ENCODE measurements at regions not wholly inside any gene's neighbourhood (a gene's known extent, or its start where the extent isn't known, plus 50 kb on each side); places are given as distances from the start of the nearest gene placed in this dataset.

DNA sequence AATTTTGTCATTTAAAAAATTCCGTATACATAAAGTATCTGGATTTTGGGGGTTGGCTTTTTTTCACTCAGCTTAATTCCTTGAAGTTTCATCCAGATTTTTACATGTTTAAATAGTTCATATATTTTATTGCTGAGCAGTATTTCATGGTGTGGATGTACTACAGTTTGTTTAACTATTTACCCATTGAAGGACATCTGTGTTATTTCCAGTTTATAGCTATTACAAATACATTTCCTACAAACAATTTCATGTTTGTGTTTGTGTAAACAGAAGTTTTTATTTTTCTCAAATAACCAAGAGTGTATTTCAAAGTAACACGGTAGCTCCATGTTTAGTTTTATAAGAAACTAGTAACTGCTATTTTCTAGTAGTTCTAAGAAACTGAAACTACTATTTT, 299.7 kb upstream of the ANO3 start:
- TF ChIP-seq, protein P1, sequence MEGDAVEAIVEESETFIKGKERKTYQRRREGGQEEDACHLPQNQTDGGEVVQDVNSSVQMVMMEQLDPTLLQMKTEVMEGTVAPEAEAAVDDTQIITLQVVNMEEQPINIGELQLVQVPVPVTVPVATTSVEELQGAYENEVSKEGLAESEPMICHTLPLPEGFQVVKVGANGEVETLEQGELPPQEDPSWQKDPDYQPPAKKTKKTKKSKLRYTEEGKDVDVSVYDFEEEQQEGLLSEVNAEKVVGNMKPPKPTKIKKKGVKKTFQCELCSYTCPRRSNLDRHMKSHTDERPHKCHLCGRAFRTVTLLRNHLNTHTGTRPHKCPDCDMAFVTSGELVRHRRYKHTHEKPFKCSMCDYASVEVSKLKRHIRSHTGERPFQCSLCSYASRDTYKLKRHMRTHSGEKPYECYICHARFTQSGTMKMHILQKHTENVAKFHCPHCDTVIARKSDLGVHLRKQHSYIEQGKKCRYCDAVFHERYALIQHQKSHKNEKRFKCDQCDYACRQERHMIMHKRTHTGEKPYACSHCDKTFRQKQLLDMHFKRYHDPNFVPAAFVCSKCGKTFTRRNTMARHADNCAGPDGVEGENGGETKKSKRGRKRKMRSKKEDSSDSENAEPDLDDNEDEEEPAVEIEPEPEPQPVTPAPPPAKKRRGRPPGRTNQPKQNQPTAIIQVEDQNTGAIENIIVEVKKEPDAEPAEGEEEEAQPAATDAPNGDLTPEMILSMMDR (IDR thresholded peaks at IDR 0.05), result no peak

DNA sequence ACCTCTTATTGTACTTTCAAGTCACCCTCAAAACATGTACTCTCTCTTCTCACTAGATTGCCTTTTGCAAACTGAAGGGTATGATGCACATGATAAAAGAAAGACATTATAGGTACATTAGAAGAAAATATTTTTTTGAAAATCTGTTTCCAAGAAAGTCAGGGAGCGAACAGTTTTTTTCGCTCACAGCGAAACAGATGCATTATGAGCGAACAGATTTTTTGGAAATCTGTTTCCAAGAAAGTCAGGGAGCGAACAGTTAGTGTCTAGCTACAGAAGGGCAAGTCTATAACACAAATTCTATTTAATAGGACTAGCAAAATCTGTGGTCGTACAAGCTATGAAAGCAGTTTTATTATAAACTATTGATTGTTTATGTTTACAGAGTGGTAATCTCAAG, 296.2 kb upstream of the ANO3 start:
- TF ChIP-seq, protein P1 (IDR thresholded peaks at IDR 0.05), result no peak

DNA sequence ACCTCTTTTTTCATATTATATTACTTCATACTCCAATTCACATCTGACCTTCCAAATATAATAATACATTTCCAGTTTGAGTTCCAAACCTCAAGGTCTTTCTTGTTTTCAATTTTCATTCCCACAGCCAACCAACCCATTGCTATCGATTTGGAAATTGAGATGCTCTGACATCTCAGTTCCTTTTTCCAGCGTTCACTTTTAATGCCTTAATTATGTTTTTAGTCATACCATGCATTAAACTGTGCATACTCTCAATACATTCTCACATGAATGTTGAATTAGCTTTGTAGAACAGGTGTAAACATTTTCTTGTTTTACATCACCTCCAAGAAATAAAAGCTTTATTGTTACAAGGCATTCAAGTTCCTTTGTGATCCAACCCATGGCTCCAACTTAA, 294.2 kb upstream of the ANO3 start:
- TF ChIP-seq, protein P1 (IDR thresholded peaks at IDR 0.05), result no peak

DNA sequence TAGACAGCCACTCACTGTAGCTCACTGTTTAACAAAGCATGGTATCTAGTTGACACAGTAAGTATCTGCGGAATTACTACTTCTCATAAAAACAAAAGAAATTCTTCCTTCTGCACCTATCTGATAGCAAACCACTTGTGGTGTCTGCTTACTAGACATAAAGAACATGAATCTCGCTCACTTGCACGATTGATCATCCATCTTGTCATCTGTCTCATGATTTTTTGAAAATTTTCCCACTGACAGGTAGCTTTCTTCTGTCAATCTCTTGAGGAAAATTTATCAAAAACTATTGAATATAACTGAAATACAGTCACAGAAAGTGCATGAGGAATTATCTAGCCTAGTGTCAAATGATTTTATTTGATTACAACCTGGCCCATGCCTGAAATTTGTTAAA, 291.6 kb upstream of the ANO3 start:
- TF ChIP-seq, protein P1 (IDR thresholded peaks at IDR 0.05), result no peak

DNA sequence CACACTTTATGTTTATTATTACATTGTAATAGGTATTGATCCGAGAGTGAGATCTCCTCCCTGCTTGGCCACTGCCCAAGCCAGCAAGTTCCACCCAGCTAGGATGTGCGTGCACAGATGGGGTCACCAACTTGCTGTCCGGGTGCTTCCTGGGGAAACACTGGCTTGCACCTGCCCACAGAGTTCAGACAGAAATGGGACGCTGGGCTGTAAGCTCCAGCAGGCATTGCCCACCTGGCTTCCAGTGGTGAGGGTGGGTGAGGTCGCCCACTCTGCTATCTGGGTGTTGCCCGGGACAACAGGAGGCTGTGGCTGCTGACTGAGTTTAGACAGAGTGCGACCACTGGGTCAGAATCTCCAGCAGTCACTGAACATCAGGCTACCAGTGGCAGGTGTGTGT, 289.8 kb upstream of the ANO3 start:
- TF ChIP-seq, protein P1 (IDR thresholded peaks at IDR 0.05), result no peak

DNA sequence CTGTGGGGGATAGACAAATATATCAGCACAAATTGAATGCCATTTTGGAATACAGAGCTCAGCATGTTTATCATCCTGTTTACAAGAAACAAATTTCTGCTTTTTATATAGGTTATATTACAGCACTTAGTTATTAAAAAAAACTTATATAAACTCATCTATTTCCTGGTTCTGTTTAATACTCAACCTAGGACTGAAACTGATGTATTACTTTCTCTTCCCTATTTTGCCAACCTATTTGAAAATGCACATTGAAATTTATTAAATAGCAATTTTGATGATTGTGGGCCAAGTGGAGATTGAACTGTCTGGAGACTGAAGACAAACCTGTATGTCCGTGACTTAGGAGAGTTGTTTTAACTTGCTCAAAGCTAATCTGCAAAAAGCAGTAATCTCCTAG, 288.3 kb upstream of the ANO3 start:
- TF ChIP-seq, protein P1 (IDR thresholded peaks at IDR 0.05), result no peak

DNA sequence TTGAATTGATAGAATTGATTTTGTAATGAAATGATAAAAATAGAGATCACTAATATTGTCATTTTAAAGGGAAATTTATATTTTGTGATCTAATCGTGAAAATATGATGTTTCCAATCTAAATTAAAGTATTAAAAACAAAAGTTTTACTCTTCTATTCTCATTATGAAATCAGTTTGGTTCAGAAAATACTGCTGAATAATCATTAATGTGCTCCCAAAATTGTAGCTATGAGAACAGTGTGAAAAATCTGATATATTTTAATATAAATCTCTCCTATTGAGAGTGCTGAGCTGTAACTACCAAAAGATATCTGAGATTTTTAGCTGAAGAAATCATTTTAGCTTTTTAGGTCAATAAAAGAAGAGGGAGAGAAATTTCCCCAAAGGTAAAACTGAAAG, 287.5 kb upstream of the ANO3 start:
- TF ChIP-seq, protein P1 (IDR thresholded peaks at IDR 0.05), result no peak

DNA sequence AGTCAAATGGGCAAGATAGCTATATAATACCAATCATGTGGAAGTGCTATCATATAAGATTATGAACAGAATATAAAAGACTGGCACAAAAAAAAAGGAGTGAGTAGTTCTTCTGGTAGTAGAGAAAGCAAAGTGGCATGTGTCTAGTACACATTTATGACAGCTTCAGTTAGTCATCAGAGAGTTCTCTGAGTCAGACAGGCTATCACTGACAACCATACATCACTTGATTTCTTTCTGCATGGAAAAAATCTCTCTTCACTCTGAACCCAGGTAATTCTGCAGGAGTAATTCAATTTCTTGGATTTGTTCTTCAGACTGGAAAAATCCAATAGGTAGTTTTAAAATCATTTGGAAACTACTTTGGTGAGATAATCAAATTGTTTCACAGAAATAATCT, 286.8 kb upstream of the ANO3 start:
- TF ChIP-seq, protein P1 (IDR thresholded peaks at IDR 0.05), result no peak
